H1 (cell line): ENCODE measurements at regions not wholly inside any gene's neighbourhood (a gene's known extent, or its start where the extent isn't known, plus 50 kb on each side); places are given as distances from the start of the nearest gene placed in this dataset.

Experiments used
- CTCF ChIA-PET: fragments of 300-600 bp; sonication (Branson Sonifier 250); formaldehyde crosslinking; loops from one replicate; lab custom pipeline; 2021; ENCODE audit not compliant: partially characterized antibody; lab: Charles Lee
- POLR2A ChIA-PET: fragments of 300-600 bp; sonication (Branson Sonifier 250); formaldehyde crosslinking; loops from one replicate; lab custom pipeline; 2021; ENCODE audit warnings: inconsistent platforms; ENCODE audit not compliant: partially characterized antibody; lab: Charles Lee
- DNase-seq, 2 experiments: peaks; one replicate each; pipeline versions ENCODE4 v3.0.0 to v3.0.0-alpha.2; 2010 to 2022; ENCODE audit warnings: low spot score in 2 of 2, low read depth in 1 of 2, mixed read lengths in 1 of 2
- FAIRE-seq: peaks from 2 replicates; lab custom pipeline; 2011; peaks lifted over from hg19 to GRCh38; lab: Jason Lieb, UNC
- H2AFZ ChIP-seq: 2 replicates; pipeline ENCODE4 v1.8.1; 2012; ENCODE audit warnings: low read length, inconsistent platforms
- H2AK5ac ChIP-seq: 2 replicates; pipeline ENCODE4 v1.6.1; 2013; ENCODE audit warnings: low read depth, low read length
- H2BK120ac ChIP-seq: replicated peaks from 2 replicates; pipeline ENCODE3; 2013; ENCODE audit warnings: low read depth, low read length, inconsistent platforms
- H2BK12ac ChIP-seq: 2 replicates; pipeline ENCODE4 v1.6.1; 2013; ENCODE audit warnings: low read depth, low read length
- H2BK15ac ChIP-seq: 2 replicates; pipeline ENCODE4 v1.6.1; 2013; ENCODE audit warnings: low read length
- H2BK20ac ChIP-seq: 2 replicates; pipeline ENCODE4 v1.6.1; 2013; ENCODE audit warnings: low read length
- H2BK5ac ChIP-seq: 2 replicates; pipeline ENCODE4 v1.6.1; 2013; ENCODE audit warnings: low read depth, low read length
- H3K14ac ChIP-seq: 2 replicates; pipeline ENCODE4 v1.6.1; 2013; ENCODE audit warnings: inconsistent platforms; ENCODE audit not compliant: insufficient read length
- H3K18ac ChIP-seq: 2 replicates; pipeline ENCODE4 v1.6.1; 2013; ENCODE audit warnings: low read length; ENCODE audit errors: extremely low read depth
- H3K23ac ChIP-seq: 2 replicates; pipeline ENCODE4 v1.6.1; 2013; ENCODE audit warnings: inconsistent platforms; ENCODE audit not compliant: insufficient read length
- H3K23me2 ChIP-seq: 2 replicates; pipeline ENCODE4 v1.6.1; 2013; ENCODE audit warnings: low read depth, low read length
- H3K27ac ChIP-seq: 2 replicates; pipeline ENCODE4 v1.6.1; 2011; ENCODE audit warnings: low read depth, low read length, inconsistent platforms
- H3K27me3 ChIP-seq, 4 experiments: replicated peaks in 1 of 4; 1 replicate in 1 of 4; 2 replicates in 3 of 4; pipeline versions ENCODE4 v1.6.1 to v1.8.1; 2011 to 2013; ENCODE audit warnings: low read length in 3 of 4, mild to moderate bottlenecking in 3 of 4, inconsistent platforms in 2 of 4, mixed read lengths in 2 of 4, moderate library complexity in 1 of 4; ENCODE audit not compliant: control insufficient read depth in 3 of 4, insufficient read depth in 3 of 4; ENCODE audit errors: extremely low read depth in 1 of 4
- H3K36me3 ChIP-seq, 4 experiments: 2 replicates each; pipeline versions ENCODE4 v1.6.1 to v1.8.1; 2011 to 2013; ENCODE audit warnings: mild to moderate bottlenecking in 4 of 4, low read length in 3 of 4, moderate library complexity in 2 of 4, control low read depth in 1 of 4, inconsistent platforms in 1 of 4; ENCODE audit not compliant: insufficient read depth in 4 of 4, control insufficient read depth in 2 of 4
- H3K4ac ChIP-seq: replicated peaks from 2 replicates; pipeline ENCODE3; 2013; ENCODE audit warnings: low read length, low read depth, mixed read lengths, inconsistent platforms; ENCODE audit not compliant: insufficient read length
- H3K4me1 ChIP-seq, 4 experiments: replicated peaks in 1 of 4; 1 replicate in 1 of 4; 2 replicates in 3 of 4; pipeline versions ENCODE4 v1.6.1 to v1.8.1; 2011 to 2013; ENCODE audit warnings: low read length in 3 of 4, inconsistent platforms in 2 of 4, mixed read lengths in 1 of 4; ENCODE audit not compliant: insufficient read depth in 4 of 4, control insufficient read depth in 3 of 4
- H3K4me2 ChIP-seq, 2 experiments: 2 replicates each; pipeline versions ENCODE4 v1.6.1 to v1.8.1; 2011 to 2013; ENCODE audit warnings: low read depth in 2 of 2, low read length in 2 of 2, control low read depth in 1 of 2, inconsistent platforms in 1 of 2, mild to moderate bottlenecking in 1 of 2; ENCODE audit not compliant: insufficient read depth in 1 of 2
- H3K4me3 ChIP-seq, 4 experiments: fragments of 200-600, 300-600 bp in 1 of 4; sonication (generic), shearing (Covaris generic), sonication (Bioruptor Twin) in 1 of 4; 2 replicates each; pipeline versions ENCODE4 v1.5.1 to v1.8.1; 2011 to 2016; ENCODE audit warnings: low read length in 4 of 4, low read depth in 3 of 4, control low read depth in 2 of 4, inconsistent platforms in 2 of 4, mild to moderate bottlenecking in 2 of 4, mixed read lengths in 1 of 4, moderate library complexity in 1 of 4; ENCODE audit not compliant: insufficient read depth in 2 of 4; ENCODE audit errors: extremely low read depth in 1 of 4
- H3K56ac ChIP-seq: replicated peaks from 2 replicates; pipeline ENCODE3; 2013; ENCODE audit warnings: low read depth, mild to moderate bottlenecking, mixed read lengths, low read length, inconsistent platforms; ENCODE audit not compliant: insufficient read length
- H3K79me1 ChIP-seq: 2 replicates; pipeline ENCODE4 v1.6.1; 2013; ENCODE audit warnings: low read depth, low read length, control low read depth
- H3K79me2 ChIP-seq, 2 experiments: 2 replicates each; pipeline versions ENCODE4 v1.6.1 to v1.8.1; 2012 to 2013; ENCODE audit warnings: low read length in 2 of 2, mild to moderate bottlenecking in 2 of 2, inconsistent platforms in 1 of 2; ENCODE audit not compliant: insufficient read depth in 2 of 2, control insufficient read depth in 1 of 2
- H3K9ac ChIP-seq, 4 experiments: replicated peaks in 1 of 4; 1 replicate in 1 of 4; 2 replicates in 3 of 4; pipeline versions ENCODE4 v1.6.1 to v1.8.1; 2011 to 2013; ENCODE audit warnings: low read depth in 3 of 4, low read length in 3 of 4, control low read depth in 2 of 4, mild to moderate bottlenecking in 2 of 4, moderate library complexity in 2 of 4, inconsistent platforms in 1 of 4; ENCODE audit errors: extremely low read depth in 1 of 4
- H3K9me3 ChIP-seq, 2 experiments: 2 replicates each; pipeline versions ENCODE4 v1.6.1 to v1.8.1; 2012 to 2013; ENCODE audit warnings: mild to moderate bottlenecking in 2 of 2, moderate library complexity in 2 of 2, control low read depth in 1 of 2, inconsistent platforms in 1 of 2, low read depth in 1 of 2, low read length in 1 of 2, mixed read lengths in 1 of 2; ENCODE audit not compliant: insufficient read depth in 2 of 2
- H4K20me1 ChIP-seq, 2 experiments: replicated peaks in 1 of 2; 2 replicates each; pipeline versions ENCODE3 to v1.8.1; 2011 to 2013; ENCODE audit warnings: inconsistent platforms in 2 of 2, low read length in 2 of 2, mild to moderate bottlenecking in 1 of 2; ENCODE audit not compliant: insufficient read depth in 2 of 2, control insufficient read depth in 1 of 2
- H4K5ac ChIP-seq: 2 replicates; pipeline ENCODE4 v1.6.1; 2013; ENCODE audit warnings: low read length, low read depth, mixed read lengths, inconsistent platforms; ENCODE audit not compliant: insufficient read length
- H4K8ac ChIP-seq: 2 replicates; pipeline ENCODE4 v1.8.0; 2013; ENCODE audit warnings: mild to moderate bottlenecking, moderate library complexity, low read length, inconsistent platforms; ENCODE audit not compliant: insufficient read depth; ENCODE audit errors: extremely low read depth
- H4K91ac ChIP-seq: replicated peaks from 2 replicates; pipeline ENCODE3; 2013; ENCODE audit warnings: low read length, mixed read lengths, inconsistent platforms; ENCODE audit not compliant: insufficient read length
- BACH1 ChIP-seq: IDR thresholded peaks from 2 replicates; pipeline ENCODE4 v1.6.1; 2012; ENCODE audit warnings: low read length, improper control_type of control experiment
- CHD1 ChIP-seq: IDR thresholded peaks from 2 replicates; pipeline ENCODE4 v1.6.1; 2012; ENCODE audit warnings: low read depth, low read length, improper control_type of control experiment
- CHD2 ChIP-seq: IDR thresholded peaks from 2 replicates; pipeline ENCODE4 v1.6.1; 2012; ENCODE audit warnings: low read length, improper control_type of control experiment
- EP300 ChIP-seq, 2 experiments: IDR thresholded peaks; 1 replicate in 1 of 2; 2 replicates in 1 of 2; pipeline ENCODE4 v1.6.1; 2011 to 2012; ENCODE audit warnings: low read depth in 2 of 2, low read length in 2 of 2, mild to moderate bottlenecking in 2 of 2, borderline replicate concordance in 1 of 2, inconsistent platforms in 1 of 2, moderate library complexity in 1 of 2
- KDM1A ChIP-seq: fragments of 200-600, 300-600 bp; sonication (generic); IDR thresholded peaks from 2 replicates; pipeline ENCODE4 v1.7.1; 2016; ENCODE audit warnings: mild to moderate bottlenecking, low read length, borderline replicate concordance
- NRF1 ChIP-seq: IDR thresholded peaks from 2 replicates; pipeline ENCODE4 v1.6.1; 2011; ENCODE audit warnings: mild to moderate bottlenecking, low read depth, low read length, improper control_type of control experiment
- POLR2AphosphoS5 ChIP-seq: IDR thresholded peaks from 2 replicates; pipeline ENCODE4 v1.6.1; 2011; ENCODE audit warnings: low read depth, low read length
- POU5F1 ChIP-seq: IDR thresholded peaks from 2 replicates; pipeline ENCODE4 v1.6.1; 2011; ENCODE audit warnings: low read depth, mild to moderate bottlenecking, low read length, moderate library complexity
- RBBP5 ChIP-seq: IDR thresholded peaks from 2 replicates; pipeline ENCODE4 v1.7.1; 2012; ENCODE audit warnings: low read depth, mild to moderate bottlenecking, inconsistent platforms, low read length, moderate library complexity, borderline replicate concordance
- SIRT6 ChIP-seq: IDR thresholded peaks from one replicate; pipeline ENCODE4 v1.7.1; 2012; ENCODE audit warnings: low read length, inconsistent platforms
- SIX5 ChIP-seq: IDR thresholded peaks from 2 replicates; pipeline ENCODE4 v1.6.1; 2011; ENCODE audit warnings: mild to moderate bottlenecking, low read depth, low read length
- SP1 ChIP-seq: IDR thresholded peaks from 2 replicates; pipeline ENCODE4 v1.6.1; 2011; ENCODE audit warnings: low read depth, low read length
- SP2 ChIP-seq: IDR thresholded peaks from 2 replicates; pipeline ENCODE4 v1.6.1; 2012; ENCODE audit warnings: mild to moderate bottlenecking, low read length, inconsistent platforms
- SRF ChIP-seq: IDR thresholded peaks from 2 replicates; pipeline ENCODE4 v1.6.1; 2011; ENCODE audit warnings: mild to moderate bottlenecking, low read depth, low read length, moderate library complexity
- SUZ12 ChIP-seq: fragments of 200-600 bp; sonication (generic); IDR thresholded peaks from 2 replicates; pipeline ENCODE4 v1.6.1; 2012; ENCODE audit warnings: mild to moderate bottlenecking, inconsistent platforms, low read length, moderate library complexity, mixed read lengths
- TAF7 ChIP-seq: optimal IDR thresholded peaks from 2 replicates; pipeline ENCODE3; 2011; ENCODE audit warnings: low read depth, mild to moderate bottlenecking, inconsistent platforms, low read length, moderate library complexity, borderline replicate concordance
- ZNF274 ChIP-seq: IDR thresholded peaks from 2 replicates; pipeline ENCODE4 v1.7.0; 2012; ENCODE audit warnings: low read length, borderline replicate concordance; ENCODE audit errors: extremely low read depth
- WGBS, 2 experiments: shearing (Covaris generic) in 1 of 2; methylation state at CpG; one replicate each; pipeline versions ENCODE4 v1.1.6 to v1.1.7; 2013 to 2015; ENCODE audit warnings: low lambda C conversion rate in 2 of 2, mixed read lengths in 2 of 2, inconsistent platforms in 1 of 2, low coverage in 1 of 2, missing lambda C conversion rate in 1 of 2; ENCODE audit not compliant: insufficient replicate concordance in 2 of 2, insufficient coverage in 1 of 2, insufficient read length in 1 of 2; ENCODE audit errors: extremely low coverage in 1 of 2, missing lambda C conversion rate in 1 of 2; 5-methylcytosine and 5-hydroxymethylcytosine counted together

- DNase-seq (no peak), FAIRE-seq (no peak)
- CTCF ChIA-PET = interaction anchor here (1.5 kb wide), 1 partner anchor 212 kb away, joined by 4 read pairs; no protein-coding TSS in a partner anchor
- H3K9me3 ChIP-seq = no peaks in the 10 kb centered on the region
- H3K4me2 ChIP-seq = no peak overlapping the region
- H4K5ac ChIP-seq = no peak overlapping the region
- no peaks in the 10 kb centered on the region for H4K20me1 ChIP-seq
- H3K79me2 ChIP-seq = no peaks in the 10 kb centered on the region
- H3K14ac ChIP-seq = no peak overlapping the region
- H2BK20ac ChIP-seq = no peak overlapping the region
- no peak overlapping the region for H3K4ac ChIP-seq
- H4K91ac ChIP-seq = no peak overlapping the region
- H3K23me2 ChIP-seq = no peaks in the 10 kb centered on the region
- H3K27ac ChIP-seq = no peak overlapping the region
- POLR2A ChIA-PET = no interaction called here
- no peak overlapping the region for H4K8ac ChIP-seq
- H3K36me3 ChIP-seq = no peaks in the 10 kb centered on the region
- no peak overlapping the region for H2BK5ac ChIP-seq
- H3K4me1 ChIP-seq = no peaks in the 10 kb centered on the region
- H3K79me1 ChIP-seq = no peaks in the 10 kb centered on the region
- WGBS, 2 experiments = 81% methylated on average over 1 of the region's 1 CpG; no CpG with 5 or more reads in 1 of the 2 experiments
- no peak overlapping the region for H3K23ac ChIP-seq
- H2AK5ac ChIP-seq = no peak overlapping the region
- H3K4me3 ChIP-seq = no peak overlapping the region
- H2BK120ac ChIP-seq = no peak overlapping the region
- H3K27me3 ChIP-seq = no peaks in the 10 kb centered on the region
- H2BK12ac ChIP-seq = no peak overlapping the region
- H3K9ac ChIP-seq = no peak overlapping the region
- H2BK15ac ChIP-seq = no peak overlapping the region
- no peak overlapping the region for H3K56ac ChIP-seq
- H2AFZ ChIP-seq = no peak overlapping the region
- H3K18ac ChIP-seq = no peak overlapping the region
- TF ChIP-seq ZNF274 = no peak
- TF ChIP-seq SRF = no peak
- TF ChIP-seq RBBP5 = no peak
- no peak for TF ChIP-seq CHD2
- no peak for TF ChIP-seq BACH1
- TF ChIP-seq POLR2AphosphoS5 = no peak
- no peak for TF ChIP-seq SIRT6
- no peak for TF ChIP-seq SP2
- no peak for TF ChIP-seq TAF7
- TF ChIP-seq SUZ12 = no peak
- TF ChIP-seq POU5F1 = no peak
- TF ChIP-seq SIX5 = no peak
- no peak for TF ChIP-seq EP300 (IDR thresholded peaks at IDR 0.05; ENCODE audit: borderline replicate concordance in 1 of 2, low read depth in 2 of 2, low read length in 2 of 2)
- TF ChIP-seq CHD1 = no peak
- TF ChIP-seq NRF1 = no peak
- TF ChIP-seq SP1 = no peak
- no peak for TF ChIP-seq KDM1A
Observed at GRCh38 chr12:42780671-42781070, 191.1 kb upstream of the PRICKLE1 start.
